ENCODE measurements at regions not wholly inside any gene's neighbourhood (a gene's known extent, or its start where the extent isn't known, plus 50 kb on each side); places are given as distances from the start of the nearest gene placed in this dataset.

DNA sequence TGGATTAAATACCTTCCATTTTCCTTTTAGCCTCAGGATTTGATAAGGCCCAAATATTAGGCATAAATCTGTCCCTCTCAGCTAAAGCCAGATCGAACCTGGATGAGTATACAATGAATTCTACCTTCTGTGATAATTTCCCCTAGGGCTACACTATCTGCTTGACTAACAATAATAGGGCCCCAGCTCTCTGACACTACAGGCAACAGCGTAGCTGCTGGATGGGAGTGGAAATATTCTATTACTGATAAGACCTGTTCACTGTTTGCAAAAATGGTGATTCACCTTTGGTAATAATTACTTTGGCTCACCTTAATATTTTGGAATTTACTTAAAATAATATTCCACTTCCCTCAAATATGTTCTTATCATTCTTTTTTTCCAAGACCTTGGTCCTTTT, 644.2 kb upstream of the SEMA6A start:
- POLR2A ChIA-PET = no interaction called here

DNA sequence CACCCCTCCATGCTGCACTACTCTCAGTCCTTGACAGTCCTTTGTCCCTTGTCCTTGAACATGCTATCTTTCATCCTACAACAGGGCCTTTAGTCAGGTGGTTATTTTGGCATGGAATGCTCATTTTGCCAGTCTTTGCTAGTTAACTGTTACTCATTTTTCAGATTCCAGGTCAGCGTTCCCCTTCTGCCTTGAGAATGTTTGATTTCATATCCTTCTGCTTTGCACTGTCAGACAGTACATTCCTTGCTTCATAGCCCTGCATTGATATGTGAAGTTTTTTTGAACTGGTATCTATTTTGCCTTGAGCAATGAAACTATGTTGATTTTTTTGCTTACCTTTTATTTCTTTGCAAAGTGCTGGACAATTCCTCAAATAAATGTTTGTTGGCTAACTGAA, 638.2 kb upstream of the SEMA6A start:
- TF ChIP-seq, protein P1, sequence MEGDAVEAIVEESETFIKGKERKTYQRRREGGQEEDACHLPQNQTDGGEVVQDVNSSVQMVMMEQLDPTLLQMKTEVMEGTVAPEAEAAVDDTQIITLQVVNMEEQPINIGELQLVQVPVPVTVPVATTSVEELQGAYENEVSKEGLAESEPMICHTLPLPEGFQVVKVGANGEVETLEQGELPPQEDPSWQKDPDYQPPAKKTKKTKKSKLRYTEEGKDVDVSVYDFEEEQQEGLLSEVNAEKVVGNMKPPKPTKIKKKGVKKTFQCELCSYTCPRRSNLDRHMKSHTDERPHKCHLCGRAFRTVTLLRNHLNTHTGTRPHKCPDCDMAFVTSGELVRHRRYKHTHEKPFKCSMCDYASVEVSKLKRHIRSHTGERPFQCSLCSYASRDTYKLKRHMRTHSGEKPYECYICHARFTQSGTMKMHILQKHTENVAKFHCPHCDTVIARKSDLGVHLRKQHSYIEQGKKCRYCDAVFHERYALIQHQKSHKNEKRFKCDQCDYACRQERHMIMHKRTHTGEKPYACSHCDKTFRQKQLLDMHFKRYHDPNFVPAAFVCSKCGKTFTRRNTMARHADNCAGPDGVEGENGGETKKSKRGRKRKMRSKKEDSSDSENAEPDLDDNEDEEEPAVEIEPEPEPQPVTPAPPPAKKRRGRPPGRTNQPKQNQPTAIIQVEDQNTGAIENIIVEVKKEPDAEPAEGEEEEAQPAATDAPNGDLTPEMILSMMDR (IDR thresholded peaks at IDR 0.05) = no peak
- ChIA-PET POLR2A (no interaction called here), CTCF (no interaction called here)
- intact Hi-C loops (cut with micrococcal nuclease) = no loop called here
- Mint-ChIP-seq H3K4me1 (ENCODE audit: low read depth) (no peaks in the 10 kb centered on the region), H3K27me3 (no peaks in the 10 kb centered on the region), H3K4me3 (no peak overlapping the region), H3K9me3 (peaks cover 4% of the 10 kb centered on the region), H3K27ac (no peak overlapping the region), H3K36me3 (ENCODE audit: low read depth) (no peaks in the 10 kb centered on the region)
- no peak for DNase-seq
- ATAC-seq = no peak

More for the DNA sequence above, 644.2 kb upstream of the SEMA6A start:
- DNase-seq = no peak
- Mint-ChIP-seq H3K4me3 (no peak overlapping the region), H3K27ac (no peak overlapping the region), H3K36me3 (ENCODE audit: low read depth) (no peaks in the 10 kb centered on the region), H3K4me1 (ENCODE audit: low read depth) (no peaks in the 10 kb centered on the region), H3K9me3 (peaks cover 4% of the 10 kb centered on the region), H3K27me3 (no peaks in the 10 kb centered on the region)
- no peak for ATAC-seq
- CTCF ChIA-PET = no interaction called here
- intact Hi-C loops (cut with micrococcal nuclease) = no loop called here
- TF ChIP-seq, protein P1 (IDR thresholded peaks at IDR 0.05) = no peak

DNA sequence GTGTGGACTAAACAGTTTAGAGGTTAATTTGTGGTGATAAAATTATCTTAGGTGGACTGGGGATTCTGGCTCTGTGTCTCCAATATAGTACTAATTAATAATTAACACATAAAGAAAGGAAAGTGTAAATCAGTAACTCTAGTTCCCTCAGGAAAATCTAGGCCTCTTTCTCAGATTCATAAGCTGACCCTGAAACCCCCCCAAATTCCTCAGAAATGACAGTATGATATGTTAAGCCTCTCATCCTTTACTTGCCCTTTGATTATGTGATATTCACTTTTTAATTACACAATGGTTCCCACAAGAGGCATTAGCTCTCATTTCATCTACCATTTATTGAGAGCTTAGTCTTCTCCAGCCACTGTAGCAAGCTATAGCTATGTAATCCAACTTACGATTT, 636.2 kb upstream of the SEMA6A start:
- POLR2A ChIA-PET = no interaction called here
- no peaks in the 10 kb centered on the region for H3K27me3 Mint-ChIP-seq
- no peak overlapping the region for H3K4me3 Mint-ChIP-seq
- TF ChIP-seq, protein P1 (IDR thresholded peaks at IDR 0.05) = no peak
- no peaks in the 10 kb centered on the region for H3K4me1 Mint-ChIP-seq (ENCODE audit: low read depth)
- ATAC-seq = no peak
- H3K36me3 Mint-ChIP-seq (ENCODE audit: low read depth) = no peaks in the 10 kb centered on the region
- intact Hi-C loops (cut with micrococcal nuclease) = no loop called here
- peaks cover 4% of the 10 kb centered on the region for H3K9me3 Mint-ChIP-seq
- no peak for DNase-seq
- H3K27ac Mint-ChIP-seq = no peak overlapping the region
- CTCF ChIA-PET = no interaction called here

DNA sequence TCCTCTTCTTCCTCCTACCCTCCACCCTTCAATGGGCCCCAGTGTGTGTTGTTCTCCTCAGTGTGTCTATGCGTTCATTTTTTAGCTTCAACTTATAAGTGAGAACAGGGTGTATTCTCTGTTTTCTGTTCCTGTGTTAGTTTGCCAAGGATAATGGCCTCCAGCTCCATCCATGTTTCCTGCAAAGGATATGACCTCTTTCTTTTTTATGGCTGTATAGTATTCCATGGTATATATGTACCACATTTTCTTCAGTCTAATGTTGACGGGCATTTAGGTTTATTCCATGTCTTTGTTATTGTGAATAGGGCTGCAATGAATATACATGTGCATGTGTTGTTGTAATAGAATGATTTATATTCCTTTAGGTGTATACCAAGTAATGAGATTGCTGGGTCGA, 634.9 kb upstream of the SEMA6A start:
- H3K27ac Mint-ChIP-seq = no peak overlapping the region
- POLR2A ChIA-PET = no interaction called here
- no peak for DNase-seq
- intact Hi-C loops (cut with micrococcal nuclease) = no loop called here
- H3K4me1 Mint-ChIP-seq (ENCODE audit: low read depth) = no peaks in the 10 kb centered on the region
- H3K9me3 Mint-ChIP-seq = peaks cover 4% of the 10 kb centered on the region
- H3K4me3 Mint-ChIP-seq = no peak overlapping the region
- no peak for ATAC-seq
- H3K36me3 Mint-ChIP-seq (ENCODE audit: low read depth) = no peaks in the 10 kb centered on the region
- TF ChIP-seq, protein P1 (IDR thresholded peaks at IDR 0.05) = no peak
- H3K27me3 Mint-ChIP-seq = no peaks in the 10 kb centered on the region
- CTCF ChIA-PET = interaction anchor here (0.8 kb wide), 1 partner anchor 13 kb away, joined by 3 read pairs; no protein-coding TSS in a partner anchor

DNA sequence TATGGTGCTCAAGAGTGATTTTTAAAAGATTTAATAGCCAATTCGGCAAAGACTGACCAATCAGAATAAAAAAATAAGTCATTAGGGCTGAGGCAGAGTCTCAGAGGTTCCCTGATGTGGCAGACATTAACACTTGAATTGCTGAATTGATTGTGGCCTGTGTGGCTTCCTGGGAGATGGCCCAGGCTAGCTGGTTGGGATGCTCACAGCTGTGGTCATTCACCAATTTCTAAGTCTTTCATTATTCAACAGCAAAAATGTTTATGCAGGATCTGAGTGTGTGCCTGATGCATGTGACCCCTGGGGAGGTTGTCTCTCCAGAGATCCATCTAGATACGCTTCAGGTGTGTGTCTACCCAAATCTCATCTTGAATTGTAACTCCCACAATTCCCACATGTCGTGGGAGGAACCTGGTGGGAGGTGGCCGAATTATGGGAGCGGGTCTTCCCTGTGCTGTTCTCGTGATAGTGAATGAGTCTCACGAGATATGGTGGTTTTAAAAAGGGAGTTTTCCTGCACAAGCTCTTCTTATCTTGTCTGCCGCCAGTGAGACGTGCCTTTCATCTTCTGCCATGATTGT, 632.6 kb upstream of the SEMA6A start:
- ChIA-PET POLR2A (no interaction called here), CTCF (no interaction called here)
- peaks cover 4% of the 10 kb centered on the region for H3K9me3 Mint-ChIP-seq
- no peak overlapping the region for H3K27ac Mint-ChIP-seq
- H3K27me3 Mint-ChIP-seq = no peaks in the 10 kb centered on the region
- ATAC-seq (no peak), DNase-seq (no peak)
- H3K36me3 Mint-ChIP-seq (ENCODE audit: low read depth) = no peaks in the 10 kb centered on the region
- H3K4me3 Mint-ChIP-seq = no peak overlapping the region
- TF ChIP-seq, protein P1 (IDR thresholded peaks at IDR 0.05) = no peak
- no peaks in the 10 kb centered on the region for H3K4me1 Mint-ChIP-seq (ENCODE audit: low read depth)
- intact Hi-C loops (cut with micrococcal nuclease) = no loop called here
